ENCODE measurements at regions not wholly inside any gene's neighbourhood (a gene's known extent, or its start where the extent isn't known, plus 50 kb on each side); places are given as distances from the start of the nearest gene placed in this dataset.

DNA sequence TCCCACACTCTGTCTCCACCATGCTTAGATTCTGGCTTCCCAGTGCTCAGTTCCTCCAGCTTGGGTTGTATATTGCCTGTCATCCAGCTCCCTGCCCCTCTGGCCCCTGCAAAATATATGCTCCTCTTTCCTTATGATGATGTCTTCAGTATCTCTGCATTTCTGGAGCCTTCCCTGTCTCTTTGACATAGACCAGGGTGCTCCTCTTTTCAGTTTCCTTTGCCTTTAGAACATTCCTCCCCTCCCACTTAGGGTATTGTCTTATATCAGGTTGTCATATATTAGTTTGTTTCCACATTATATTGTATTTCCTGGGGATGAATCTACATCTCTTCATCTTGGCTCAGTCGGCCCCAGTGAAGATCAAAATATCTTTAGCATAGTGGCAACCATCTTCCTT is 526.4 kb downstream of the MID1IP1 start:
- H3K4me1 Mint-ChIP-seq (ENCODE audit: low read depth, unreplicated experiment) = no peaks in the 10 kb centered on the region
- peaks cover 2% of the 10 kb centered on the region for H3K9me3 Mint-ChIP-seq (ENCODE audit: low read depth, unreplicated experiment)
- no peaks in the 10 kb centered on the region for H3K36me3 Mint-ChIP-seq (ENCODE audit: insufficient read depth, unreplicated experiment)
- DNase-seq = no peak
- TF ChIP-seq CTCF (IDR thresholded peaks at IDR 0.05; ENCODE audit: unreplicated experiment) = no peak
- intact Hi-C loops (cut with micrococcal nuclease; ENCODE audit: unreplicated experiment) = no loop called here
- peaks cover 65% of the 10 kb centered on the region for H3K27me3 Mint-ChIP-seq (ENCODE audit: unreplicated experiment)
- no peak overlapping the region for H3K4me3 Mint-ChIP-seq (ENCODE audit: low read depth, unreplicated experiment)
- no peak overlapping the region for H3K27ac Mint-ChIP-seq (ENCODE audit: unreplicated experiment)
- CTCF ChIA-PET = no interaction called here
- no TSS peak for BruUV-seq (replicated peaks)

- no peak overlapping the region for H3K27ac Mint-ChIP-seq (ENCODE audit: unreplicated experiment)
- CTCF ChIA-PET = no interaction called here
- TF ChIP-seq CTCF (IDR thresholded peaks at IDR 0.05; ENCODE audit: unreplicated experiment) = no peak
- no peaks in the 10 kb centered on the region for H3K36me3 Mint-ChIP-seq (ENCODE audit: insufficient read depth, unreplicated experiment)
- peaks cover 2% of the 10 kb centered on the region for H3K9me3 Mint-ChIP-seq (ENCODE audit: low read depth, unreplicated experiment)
- no peak for DNase-seq
- no peaks in the 10 kb centered on the region for H3K4me1 Mint-ChIP-seq (ENCODE audit: low read depth, unreplicated experiment)
- H3K4me3 Mint-ChIP-seq (ENCODE audit: low read depth, unreplicated experiment) = no peak overlapping the region
- H3K27me3 Mint-ChIP-seq (ENCODE audit: unreplicated experiment) = peaks cover 65% of the 10 kb centered on the region
- BruUV-seq (replicated peaks) = no TSS peak
- intact Hi-C loops (cut with micrococcal nuclease; ENCODE audit: unreplicated experiment) = no loop called here
Measured at GRCh38 chrX:39328661-39329060, 527.4 kb downstream of the MID1IP1 start.

GRCh38 chrX:39331082-39331704 is 529.9 kb downstream of the MID1IP1 start:
- Mint-ChIP-seq H3K27me3 (ENCODE audit: unreplicated experiment) (peaks cover 68% of the 10 kb centered on the region), H3K4me1 (ENCODE audit: low read depth, unreplicated experiment) (no peaks in the 10 kb centered on the region), H3K36me3 (ENCODE audit: insufficient read depth, unreplicated experiment) (no peaks in the 10 kb centered on the region), H3K27ac (ENCODE audit: unreplicated experiment) (no peak overlapping the region), H3K9me3 (ENCODE audit: low read depth, unreplicated experiment) (peaks cover 2% of the 10 kb centered on the region), H3K4me3 (ENCODE audit: low read depth, unreplicated experiment) (no peak overlapping the region)
- CTCF ChIA-PET = no interaction called here
- no peak for TF ChIP-seq CTCF (IDR thresholded peaks at IDR 0.05; ENCODE audit: unreplicated experiment)
- BruUV-seq (replicated peaks) = no TSS peak
- intact Hi-C loops (cut with micrococcal nuclease; ENCODE audit: unreplicated experiment) = no loop called here
- no peak for DNase-seq

- H3K9me3 Mint-ChIP-seq (ENCODE audit: low read depth, unreplicated experiment) = peaks cover 2% of the 10 kb centered on the region
- TF ChIP-seq CTCF (IDR thresholded peaks at IDR 0.05; ENCODE audit: unreplicated experiment) = no peak
- H3K27me3 Mint-ChIP-seq (ENCODE audit: unreplicated experiment) = peaks cover 49% of the 10 kb centered on the region
- H3K36me3 Mint-ChIP-seq (ENCODE audit: insufficient read depth, unreplicated experiment) = no peaks in the 10 kb centered on the region
- no peak for DNase-seq
- no TSS peak for BruUV-seq (replicated peaks)
- H3K27ac Mint-ChIP-seq (ENCODE audit: unreplicated experiment) = no peak overlapping the region
- peaks cover 9% of the 10 kb centered on the region for H3K4me1 Mint-ChIP-seq (ENCODE audit: low read depth, unreplicated experiment)
- intact Hi-C loops (cut with micrococcal nuclease; ENCODE audit: unreplicated experiment) = no loop called here
- no peak overlapping the region for H3K4me3 Mint-ChIP-seq (ENCODE audit: low read depth, unreplicated experiment)
- CTCF ChIA-PET = no interaction called here
Measured at GRCh38 chrX:39333451-39333850, 532.2 kb downstream of the MID1IP1 start.

Data from Calu3 (cell line).